Globus pallidus (tissue), 1 donor: ENCODE measurements at regions not wholly inside any gene's neighbourhood (a gene's known extent, or its start where the extent isn't known, plus 50 kb on each side); places are given as distances from the start of the nearest gene placed in this dataset.
"Not testable (repeated sequence)": the region's sequence is repeated elsewhere in the genome, so short reads cannot be mapped to it uniquely, and the experiment has no call there.

ENCODE experiments used
- DNase-seq: peaks from one replicate; pipeline ENCODE4 v3.0.0-alpha.2; 2015; ENCODE audit warnings: low spot score

GRCh38 chr2:66103581-66103980 lies 331.3 kb upstream of the MEIS1 start:
- no peak for DNase-seq

- no peak for DNase-seq
Observed at GRCh38 chr2:66101206-66101605, 333.7 kb upstream of the MEIS1 start.

- no peak for DNase-seq
Observed at GRCh38 chr2:66095820-66096345, 339.0 kb upstream of the MEIS1 start.

- DNase-seq = not testable (repeated sequence)
Observed at GRCh38 chr2:66094689-66095088, 340.2 kb upstream of the MEIS1 start.

- no peak for DNase-seq
Observed at GRCh38 chr2:66093371-66093770, 341.6 kb upstream of the MEIS1 start.

- no peak for DNase-seq
Observed at GRCh38 chr2:66084948-66085590, 349.9 kb upstream of the MEIS1 start.

- no peak for DNase-seq
Observed at GRCh38 chr2:66082581-66082980, 352.3 kb upstream of the MEIS1 start.

GRCh38 chr2:66080127-66080526 lies 354.8 kb upstream of the MEIS1 start:
- DNase-seq = no peak

GRCh38 chr2:66073172-66073571 lies 361.8 kb upstream of the MEIS1 start:
- no peak for DNase-seq

GRCh38 chr2:66070721-66071602 lies 364.0 kb upstream of the MEIS1 start:
- DNase-seq = no peak

GRCh38 chr2:66069937-66070720 lies 364.8 kb upstream of the MEIS1 start:
- no peak for DNase-seq

- no peak for DNase-seq
Observed at GRCh38 chr2:66066032-66066431, 368.9 kb upstream of the MEIS1 start.

- DNase-seq = no peak
Observed at GRCh38 chr2:66059332-66059731, 375.6 kb upstream of the MEIS1 start.

- DNase-seq = no peak
Observed at GRCh38 chr2:66058675-66059074, 376.2 kb upstream of the MEIS1 start.

- DNase-seq = no peak
Observed at GRCh38 chr2:66057844-66058243, 377.1 kb upstream of the MEIS1 start.

GRCh38 chr2:66050392-66050791 lies 384.5 kb upstream of the MEIS1 start:
- DNase-seq = no peak

GRCh38 chr2:66048667-66049066 lies 386.3 kb upstream of the MEIS1 start:
- no peak for DNase-seq

GRCh38 chr2:66041902-66042657 lies 392.8 kb upstream of the MEIS1 start:
- no peak for DNase-seq

GRCh38 chr2:66036948-66037347 lies 398.0 kb upstream of the MEIS1 start:
- DNase-seq = no peak

GRCh38 chr2:66034467-66034866 lies 400.5 kb upstream of the MEIS1 start:
- no peak for DNase-seq

- DNase-seq = no peak
Observed at GRCh38 chr2:66032226-66032775, 402.6 kb upstream of the MEIS1 start.
